Epidermal melanocyte (primary cell): ENCODE measurements at regions not wholly inside any gene's neighbourhood (a gene's known extent, or its start where the extent isn't known, plus 50 kb on each side); places are given as distances from the start of the nearest gene placed in this dataset.

Source experiments
- DNase-seq: peaks from one replicate; pipeline ENCODE4 v3.0.0; 2011; ENCODE audit warnings: low spot score; ENCODE audit not compliant: insufficient read length

- no peak for DNase-seq
Measured at GRCh38 chrX:10047133-10047532, 80.0 kb downstream of the CLDN34 start.

DNA sequence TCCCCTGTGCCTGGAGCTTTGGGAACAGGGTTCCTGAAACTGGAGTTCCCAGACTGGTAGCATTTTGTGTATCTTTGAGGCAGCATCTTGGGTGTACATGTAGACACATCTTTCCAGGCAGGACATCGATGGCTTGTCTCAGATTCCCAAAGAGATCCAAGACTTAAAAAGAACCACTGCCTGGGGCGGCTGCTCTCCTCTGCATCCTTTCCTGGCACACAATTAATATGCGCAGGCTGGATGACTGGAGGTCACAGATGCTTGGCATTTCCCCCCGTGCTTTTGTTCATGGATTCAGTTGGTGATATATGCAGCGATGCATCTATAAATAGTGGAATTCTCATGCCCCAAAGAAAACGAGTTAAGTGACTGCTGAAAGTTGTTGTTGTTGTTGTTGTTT lies 80.5 kb downstream of the CLDN34 start:
- DNase-seq = no peak

- no peak for DNase-seq
Measured at GRCh38 chrX:10048076-10048475, 80.9 kb downstream of the CLDN34 start.

- no peak for DNase-seq
Measured at GRCh38 chrX:10048707-10049106, 81.5 kb downstream of the CLDN34 start.

- peak; percentile 30 for DNase-seq
Measured at GRCh38 chrX:10049236-10049635, 82.1 kb downstream of the CLDN34 start.

- DNase-seq = no peak
Measured at GRCh38 chrX:10050481-10050880, 83.3 kb downstream of the CLDN34 start.

- no peak for DNase-seq
Measured at GRCh38 chrX:10051866-10052480, 84.8 kb downstream of the CLDN34 start.

GRCh38 chrX:10052906-10053625 lies 85.9 kb downstream of the CLDN34 start:
- DNase-seq = no peak

GRCh38 chrX:10054396-10054795 lies 87.2 kb downstream of the CLDN34 start:
- no peak for DNase-seq

DNA sequence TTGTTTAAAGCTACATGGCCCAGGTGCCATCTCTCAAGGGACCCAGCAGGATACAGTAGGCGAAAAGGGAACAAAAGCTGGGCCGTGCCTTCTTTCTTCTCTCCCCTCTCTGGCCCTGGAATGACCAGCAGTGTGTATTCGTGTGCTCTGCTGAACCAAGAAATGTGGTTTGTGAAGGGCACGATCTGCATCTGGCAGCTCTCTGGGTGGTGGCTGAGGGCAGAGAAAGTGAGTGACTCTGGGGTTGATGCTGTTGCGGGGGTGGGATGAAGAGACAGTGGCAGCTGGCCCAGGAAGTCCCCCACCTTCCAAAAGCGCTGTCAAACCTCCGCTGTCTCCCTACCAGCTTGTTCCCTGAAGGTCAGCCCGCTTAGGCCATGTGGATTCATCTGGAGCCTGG lies 88.3 kb downstream of the CLDN34 start:
- no peak for DNase-seq

GRCh38 chrX:10062352-10062751 lies 94.4 kb upstream of the CLCN4 start:
- no peak for DNase-seq

GRCh38 chrX:10062980-10063379 lies 93.8 kb upstream of the CLCN4 start:
- DNase-seq = no peak

DNA sequence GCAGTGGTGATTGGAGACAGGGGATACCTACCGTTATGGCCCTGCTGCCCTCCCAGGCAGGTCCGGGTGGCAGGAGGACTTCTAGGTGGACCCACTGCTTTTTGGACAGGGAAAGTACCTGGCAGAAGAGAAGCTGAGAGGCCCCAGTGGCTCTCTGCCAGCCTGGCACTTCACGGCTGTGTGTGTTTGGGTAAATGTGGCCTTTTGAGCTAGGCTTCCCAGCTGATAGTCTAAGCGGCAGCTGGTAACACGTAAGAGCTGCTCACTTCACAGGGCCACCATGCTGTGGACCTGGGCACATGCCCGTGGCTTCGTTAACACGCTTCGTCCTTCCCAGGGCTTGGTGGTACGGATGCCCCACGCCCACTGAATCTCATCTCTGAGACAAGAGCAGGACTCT lies 92.0 kb upstream of the CLCN4 start:
- no peak for DNase-seq

GRCh38 chrX:10070714-10071436 lies 85.9 kb upstream of the CLCN4 start:
- DNase-seq = no peak

- no peak for DNase-seq
Measured at GRCh38 chrX:10071451-10072144, 85.2 kb upstream of the CLCN4 start.

GRCh38 chrX:10072786-10073568 lies 83.8 kb upstream of the CLCN4 start:
- no peak for DNase-seq

DNA sequence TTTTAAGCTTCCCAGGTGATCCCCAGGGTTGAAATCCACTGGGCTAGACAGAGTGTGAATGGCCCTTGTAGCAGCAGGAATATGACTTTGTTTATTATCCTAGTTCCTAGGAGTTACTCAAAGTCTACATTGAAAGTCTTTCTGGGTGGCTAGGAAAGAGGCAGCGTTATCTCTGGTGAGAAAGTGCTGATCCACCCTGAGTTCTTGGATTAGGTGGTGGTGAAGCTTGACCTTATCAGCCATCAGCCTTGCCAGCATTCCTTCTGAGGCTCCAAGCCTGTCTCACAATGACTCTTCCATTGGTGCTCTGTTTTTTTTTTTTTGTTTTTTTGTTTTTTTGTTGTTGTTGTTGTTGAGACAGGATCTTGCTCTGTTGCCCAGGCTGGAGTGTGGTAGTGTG lies 83.1 kb upstream of the CLCN4 start:
- no peak for DNase-seq

DNA sequence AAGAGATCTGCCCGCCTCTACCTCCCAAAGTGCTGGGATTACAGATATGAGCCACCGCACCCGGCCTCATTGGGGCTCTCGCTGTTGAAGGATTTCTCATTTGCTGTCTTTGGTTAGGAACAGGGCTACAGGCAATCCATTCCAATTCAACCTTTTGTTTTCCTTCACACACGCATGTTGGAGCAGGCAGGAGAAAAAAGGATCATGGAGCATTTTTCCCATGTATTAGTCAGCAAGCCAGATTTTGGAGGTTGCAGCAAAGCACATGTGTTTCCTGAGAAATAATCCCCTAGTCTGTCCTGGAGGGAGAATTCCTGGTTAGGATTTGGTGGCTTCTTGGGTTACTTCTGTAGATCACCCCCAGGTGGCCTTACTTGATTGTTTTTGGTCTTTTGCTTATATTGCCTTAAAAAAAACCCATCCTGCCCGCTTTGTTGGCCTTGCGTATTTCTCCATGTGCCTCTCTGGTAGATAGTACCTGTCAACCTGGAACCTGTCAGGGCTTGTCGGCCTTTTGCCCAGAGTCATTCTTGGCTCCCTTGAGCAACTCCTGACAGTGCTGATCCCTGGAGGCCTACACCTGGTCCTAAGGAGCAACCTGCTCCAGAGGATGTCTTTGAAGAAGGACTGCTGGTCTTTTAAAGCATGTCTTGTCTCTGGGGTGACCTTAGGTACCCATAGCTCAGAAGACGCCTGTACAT lies 82.4 kb upstream of the CLCN4 start:
- no peak for DNase-seq

DNA sequence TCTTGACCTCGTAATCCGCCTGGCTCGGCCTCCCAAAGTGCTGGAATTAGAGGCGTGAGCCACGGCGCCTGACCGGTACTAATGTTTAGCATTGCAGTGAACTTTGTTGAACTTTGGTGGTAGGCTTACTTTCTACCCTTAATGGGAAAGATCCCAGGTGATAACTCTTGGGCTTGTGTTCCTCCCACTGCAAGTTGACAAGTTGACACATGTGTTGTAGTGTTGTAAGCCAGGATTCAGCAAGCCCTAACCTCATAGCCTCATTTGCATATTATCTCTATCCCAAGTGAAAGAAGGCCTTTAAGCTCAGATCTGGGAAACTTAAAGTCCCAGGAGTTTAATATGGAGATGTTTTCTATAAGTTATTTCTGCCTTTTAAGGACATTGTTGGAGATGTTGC lies 80.0 kb upstream of the CLCN4 start:
- no peak for DNase-seq

DNA sequence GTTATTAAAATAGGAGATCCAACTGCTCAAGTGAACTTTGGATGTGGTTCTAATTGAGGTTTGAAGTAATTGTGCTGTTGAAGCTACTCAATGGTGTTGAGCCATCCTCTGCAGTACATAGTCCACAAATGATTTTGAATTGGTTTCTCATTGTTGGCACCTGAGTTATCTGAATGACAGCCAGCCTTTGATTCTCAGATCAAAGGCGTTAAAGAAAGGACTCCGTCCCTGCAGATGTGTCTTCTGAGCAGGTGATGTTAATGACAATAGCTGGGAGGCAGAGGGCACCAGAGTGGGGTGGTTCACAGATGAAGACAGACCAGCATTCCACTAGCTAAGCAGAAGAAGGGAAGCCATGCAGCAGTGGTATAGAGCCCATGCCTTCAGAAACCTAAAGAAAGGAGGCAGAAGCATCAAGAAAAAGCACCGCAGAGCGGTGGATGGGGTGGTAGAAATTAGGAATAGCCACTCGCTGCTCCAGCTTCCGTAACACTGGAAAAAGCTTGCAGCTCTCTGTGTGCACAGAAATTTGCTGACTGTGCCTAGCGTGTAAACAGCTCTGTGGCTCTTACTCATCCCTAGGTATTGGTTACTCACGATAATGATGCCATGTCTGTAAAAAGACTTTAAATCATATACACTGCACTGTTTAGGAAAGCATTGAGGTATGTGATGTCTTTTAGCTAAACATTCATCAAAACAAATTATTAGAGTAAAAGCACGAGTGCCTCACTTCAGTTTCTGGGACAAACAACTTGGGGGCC lies 79.2 kb upstream of the CLCN4 start:
- no peak for DNase-seq
